Retina (tissue), 1 donor: ENCODE measurements at regions not wholly inside any gene's neighbourhood (a gene's known extent, or its start where the extent isn't known, plus 50 kb on each side); places are given as distances from the start of the nearest gene placed in this dataset.
A peak's percentile ranks its signal among the peaks of the same experiment; 100 is the strongest.
"Not testable (repeated sequence)": the region's sequence is repeated elsewhere in the genome, so short reads cannot be mapped to it uniquely, and the experiment has no call there.

Experiments
- DNase-seq: peaks from one replicate; pipeline ENCODE4 v3.0.0-alpha.2; 2016

DNA sequence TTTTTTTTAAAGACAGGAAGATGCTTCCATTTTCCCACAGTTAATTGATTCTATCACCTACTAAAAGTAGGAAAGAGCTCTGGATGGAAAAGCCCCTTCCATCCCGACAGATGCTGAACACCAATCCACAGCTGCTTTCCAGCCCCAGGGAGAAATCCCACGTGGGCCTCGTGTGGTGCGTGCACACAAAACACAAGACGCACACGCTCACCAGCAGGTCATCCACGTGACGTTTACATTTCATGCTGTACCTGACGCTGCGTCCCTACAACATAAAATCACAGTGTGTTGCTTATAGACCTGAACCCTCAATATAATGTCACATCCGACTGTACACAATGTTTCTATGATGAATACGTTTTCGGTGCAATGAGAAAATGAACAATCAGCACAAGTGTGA is 50.2 kb upstream of the DACT2 start:
- no peak for DNase-seq

- peak; percentile 84 for DNase-seq
Measured at GRCh38 chr6:168370310-168370991, 50.9 kb upstream of the DACT2 start.

DNA sequence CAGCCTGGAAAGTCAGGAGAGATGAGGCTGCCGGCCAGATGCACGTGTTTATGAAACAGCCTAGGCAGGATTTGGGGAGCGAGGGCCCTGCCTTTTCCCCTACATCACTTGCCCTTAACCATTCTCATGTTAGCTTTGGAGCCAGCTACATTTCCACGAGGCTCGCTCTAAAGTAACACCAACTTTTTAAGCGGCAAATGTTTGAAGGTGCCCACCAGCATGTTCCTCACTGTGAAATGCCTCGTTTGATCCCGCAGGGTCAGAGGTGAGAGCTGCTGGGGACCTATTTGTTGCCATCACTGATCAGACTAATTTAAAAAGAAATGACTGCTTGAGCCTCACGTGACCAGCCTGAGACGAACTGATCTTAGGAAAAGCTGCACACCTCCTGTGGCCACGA is 51.6 kb upstream of the DACT2 start:
- DNase-seq, result no peak

DNA sequence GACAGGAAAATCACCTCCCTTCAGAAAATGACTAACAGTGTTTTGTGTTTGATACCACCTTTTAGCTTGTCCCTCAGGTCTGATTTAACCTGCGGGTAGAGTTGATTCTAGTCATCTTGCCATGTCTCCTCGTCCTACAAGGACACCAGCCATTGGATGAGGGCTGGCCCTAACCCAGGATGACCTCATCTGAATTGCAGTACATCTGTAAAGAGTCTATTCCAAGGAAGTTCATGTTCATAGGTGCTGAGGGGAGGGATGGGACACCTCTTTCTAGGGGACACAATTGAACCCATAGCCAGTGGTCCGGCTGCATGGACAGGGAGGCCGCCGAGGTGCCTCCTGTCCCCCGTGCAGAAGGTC is 52.0 kb upstream of the DACT2 start:
- DNase-seq, result no peak

- DNase-seq, result no peak
Measured at GRCh38 chr6:168371981-168372711, 52.6 kb upstream of the DACT2 start.

DNA sequence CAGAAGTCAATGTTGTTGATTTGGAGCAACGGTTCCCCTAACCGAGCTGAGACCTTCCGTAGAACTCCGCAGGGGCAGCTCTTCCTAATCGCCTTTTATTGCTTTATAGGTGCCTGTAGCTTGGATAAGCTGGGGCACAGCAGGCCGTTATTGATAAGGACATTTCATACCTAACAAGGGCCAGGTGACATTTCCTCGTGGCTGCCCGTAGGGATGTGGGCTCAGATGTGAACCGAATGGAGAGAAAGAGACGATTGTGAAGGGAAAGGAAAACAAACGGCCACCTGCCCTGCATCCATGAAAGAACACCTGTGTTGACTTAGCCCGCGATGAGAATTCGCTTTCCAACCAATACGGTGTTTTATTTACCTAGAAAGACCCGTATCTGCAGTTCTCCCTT is 53.3 kb upstream of the DACT2 start:
- DNase-seq, result no peak

- no peak for DNase-seq
Measured at GRCh38 chr6:168373389-168373788, 53.8 kb upstream of the DACT2 start.

GRCh38 chr6:168374051-168374502 is 54.5 kb upstream of the DACT2 start:
- DNase-seq, result no peak

DNA sequence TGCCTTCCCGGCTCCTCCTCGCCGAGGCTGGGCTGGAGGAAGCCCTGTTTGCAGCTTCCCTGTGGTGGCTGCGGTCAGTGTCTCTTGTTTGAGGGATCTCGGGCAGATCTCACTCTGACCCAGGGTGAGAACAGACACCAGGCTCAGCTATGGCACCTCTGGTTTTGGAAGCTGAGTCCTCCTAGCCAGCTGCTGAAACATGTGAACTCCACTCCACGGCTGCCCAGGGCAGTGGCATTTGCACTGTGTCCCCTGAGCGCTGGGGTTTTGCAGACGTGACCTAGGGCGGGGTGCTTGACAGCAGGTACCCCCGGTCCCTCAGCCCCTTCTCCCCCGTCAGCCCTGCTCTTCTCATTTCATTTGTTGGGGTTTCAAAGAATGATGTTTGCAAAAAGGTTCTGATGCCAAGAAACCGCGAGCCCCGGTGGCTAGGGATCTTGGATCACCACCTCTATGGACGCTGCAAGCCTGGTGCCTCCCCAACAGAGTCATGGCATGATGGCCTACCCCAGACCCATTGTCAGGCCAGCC is 55.0 kb upstream of the DACT2 start:
- DNase-seq, result no peak

DNA sequence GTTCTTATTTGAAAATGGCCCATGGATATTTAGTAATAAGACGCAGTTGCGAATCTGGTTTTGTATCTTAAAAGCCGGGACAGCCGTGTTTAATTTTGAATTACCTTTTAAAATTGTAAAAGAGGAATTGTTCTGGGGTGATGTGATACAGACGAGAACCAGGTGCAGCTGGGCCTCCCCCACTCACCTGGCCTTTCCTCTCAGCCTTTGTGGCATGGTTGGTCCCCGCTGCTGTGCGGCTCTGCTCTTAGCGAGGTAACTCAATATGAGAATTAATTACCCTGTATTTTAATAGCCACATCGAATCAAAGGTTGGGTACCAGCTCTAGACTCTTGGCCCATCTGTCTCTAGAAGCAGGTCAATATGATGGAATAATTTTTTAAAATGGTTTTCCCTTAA is 56.5 kb upstream of the DACT2 start:
- DNase-seq, result no peak

- no peak for DNase-seq
Measured at GRCh38 chr6:168376811-168377483, 57.4 kb upstream of the DACT2 start.

DNA sequence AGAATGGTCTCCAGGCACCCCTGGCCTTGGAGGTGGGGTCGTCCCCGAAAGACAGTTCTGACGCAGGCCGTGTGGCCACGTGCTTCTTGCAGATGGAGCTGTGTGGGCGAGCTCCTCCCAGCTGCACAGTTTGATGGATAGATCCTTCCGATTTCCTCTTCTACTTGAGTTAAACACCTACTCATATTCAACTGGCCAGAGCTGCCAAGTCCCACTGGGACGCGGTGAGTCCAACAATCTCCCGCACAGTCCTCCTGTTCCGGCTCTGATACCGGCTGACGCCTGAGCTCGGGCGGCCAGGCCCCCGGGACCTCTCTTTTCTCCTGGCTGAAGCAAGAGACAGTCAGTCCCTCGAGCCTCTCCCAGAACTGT is 57.9 kb upstream of the DACT2 start:
- no peak for DNase-seq

DNA sequence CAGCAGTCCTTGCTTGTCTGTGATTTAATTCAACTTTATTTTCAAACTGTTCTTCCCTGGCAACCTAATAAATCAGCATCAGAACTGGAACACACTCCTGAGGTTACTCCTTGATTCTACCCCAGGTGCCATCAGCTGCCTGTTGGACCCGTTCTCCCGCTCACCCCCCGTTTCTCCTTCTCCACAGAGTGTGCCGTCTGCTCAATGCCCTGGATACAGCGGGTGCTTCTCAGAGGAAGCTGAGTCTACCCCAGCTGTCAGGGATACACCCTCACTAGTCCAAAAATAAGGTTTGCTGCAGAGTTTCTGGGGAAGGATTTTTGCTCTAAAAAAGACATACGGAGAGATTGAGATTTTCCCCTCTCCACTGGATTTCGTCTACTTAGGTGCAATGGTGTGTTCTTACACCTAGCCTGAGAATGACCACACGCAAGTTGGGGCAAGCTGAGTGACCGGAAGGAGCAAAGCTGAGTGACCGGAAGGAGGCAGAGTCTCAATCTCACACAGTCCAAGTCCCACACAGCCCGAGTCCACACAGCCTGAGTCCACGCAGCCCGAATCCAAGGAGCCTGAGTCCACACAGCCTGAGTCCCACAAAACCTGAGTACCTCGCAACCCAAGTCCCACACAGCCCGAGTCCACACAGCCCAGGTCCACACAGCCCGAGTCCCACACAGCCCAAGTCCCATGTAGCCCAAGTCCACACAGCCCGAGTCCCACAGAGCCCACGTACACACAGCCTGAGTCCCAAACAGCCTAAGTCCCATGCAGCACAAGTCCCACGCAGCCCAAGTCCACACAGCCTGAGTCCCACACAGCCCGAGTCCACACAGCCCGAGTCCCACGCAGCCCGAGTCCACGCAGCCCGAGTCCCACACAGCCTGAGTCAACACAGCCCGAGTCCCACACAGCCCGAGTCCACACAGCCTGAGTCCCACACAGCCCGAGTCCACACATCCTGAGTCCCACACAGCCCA is 58.6 kb upstream of the DACT2 start:
- no peak for DNase-seq

DNA sequence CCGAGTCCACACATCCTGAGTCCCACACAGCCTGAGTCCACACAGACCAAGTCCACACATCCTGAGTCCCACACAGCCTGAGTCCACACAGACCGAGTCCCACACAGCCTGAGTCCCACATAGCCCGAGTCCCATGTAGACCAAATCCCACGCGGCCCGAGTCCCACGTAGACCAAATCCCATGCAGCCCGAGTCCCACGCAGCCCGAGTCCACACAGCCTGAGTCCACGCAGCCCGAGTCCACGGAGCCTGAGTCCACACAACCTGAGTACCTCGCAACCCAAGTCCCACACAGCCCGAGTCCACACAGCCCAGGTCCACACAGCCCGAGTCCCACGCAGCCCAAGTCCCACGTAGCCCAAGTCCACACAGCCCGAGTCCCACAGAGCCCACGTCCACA is 60.0 kb upstream of the DACT2 start:
- not testable (repeated sequence) for DNase-seq

DNA sequence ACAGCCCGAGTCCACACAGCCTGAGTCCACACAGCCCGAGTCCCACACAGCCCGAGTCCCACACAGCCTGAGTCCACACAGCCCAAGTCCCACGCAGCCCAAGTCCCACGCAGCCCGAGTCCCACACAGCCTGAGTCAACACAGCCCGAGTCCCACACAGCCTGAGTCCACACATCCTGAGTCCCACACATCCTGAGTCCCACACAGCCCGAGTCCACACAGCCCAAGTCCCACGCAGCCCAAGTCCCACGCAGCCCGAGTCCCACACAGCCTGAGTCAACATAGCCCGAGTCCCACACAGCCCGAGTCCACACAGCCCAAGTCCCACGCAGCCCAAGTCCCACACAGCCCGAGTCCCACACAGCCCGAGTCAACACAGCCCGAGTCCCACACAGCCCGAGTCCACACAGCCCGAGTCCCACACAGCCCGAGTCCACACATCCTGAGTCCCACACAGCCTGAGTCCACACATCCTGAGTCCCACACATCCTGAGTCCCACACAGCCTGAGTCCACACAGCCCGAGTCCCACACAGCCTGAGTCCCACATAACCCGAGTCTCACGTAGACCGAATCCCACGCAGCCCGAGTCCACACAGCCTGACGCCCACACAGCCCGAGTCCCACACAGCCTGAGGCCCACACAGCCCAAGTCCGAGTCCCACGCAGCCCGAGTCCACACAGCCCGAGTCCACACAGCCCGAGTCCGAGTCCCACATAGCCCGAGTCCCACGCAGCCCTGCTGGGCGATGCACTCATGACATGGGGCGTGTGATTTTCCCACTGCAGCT is 60.6 kb upstream of the SMOC2 start:
- not testable (repeated sequence) for DNase-seq

- no peak for DNase-seq
Measured at GRCh38 chr6:168380956-168381605, 59.9 kb upstream of the SMOC2 start.

GRCh38 chr6:168381726-168382458 is 59.1 kb upstream of the SMOC2 start:
- DNase-seq, result no peak

GRCh38 chr6:168383062-168383854 is 57.7 kb upstream of the SMOC2 start:
- no peak for DNase-seq
